ENCODE measurements at regions not wholly inside any gene's neighbourhood (a gene's known extent, or its start where the extent isn't known, plus 50 kb on each side); places are given as distances from the start of the nearest gene placed in this dataset.

DNA sequence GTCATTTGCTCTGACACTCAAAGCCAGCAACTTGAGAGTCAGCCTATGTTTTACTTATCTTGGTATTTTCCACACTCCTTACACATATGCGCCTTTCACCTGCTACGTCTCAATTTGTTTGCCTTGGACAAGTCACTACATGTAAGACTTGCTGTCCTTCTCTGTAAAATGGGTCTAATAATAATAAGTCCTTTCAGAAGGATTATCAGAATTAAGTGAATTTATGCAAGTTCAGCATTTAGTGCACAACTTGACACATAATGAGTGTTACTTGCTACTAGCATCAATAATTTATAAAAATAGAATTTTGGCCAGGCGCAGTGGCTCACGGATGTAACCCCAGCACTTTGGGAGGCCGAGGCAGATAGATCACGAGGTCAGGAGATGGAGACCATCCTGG is 71.1 kb upstream of the UBL3 start:
- TF ChIP-seq POLR2AphosphoS5 (IDR thresholded peaks at IDR 0.05; ENCODE audit: low read depth, low read length) (no peak), YY1 (IDR thresholded peaks at IDR 0.05; ENCODE audit: low read depth, low read length) (no peak)
- TF ChIP-seq, protein P1, sequence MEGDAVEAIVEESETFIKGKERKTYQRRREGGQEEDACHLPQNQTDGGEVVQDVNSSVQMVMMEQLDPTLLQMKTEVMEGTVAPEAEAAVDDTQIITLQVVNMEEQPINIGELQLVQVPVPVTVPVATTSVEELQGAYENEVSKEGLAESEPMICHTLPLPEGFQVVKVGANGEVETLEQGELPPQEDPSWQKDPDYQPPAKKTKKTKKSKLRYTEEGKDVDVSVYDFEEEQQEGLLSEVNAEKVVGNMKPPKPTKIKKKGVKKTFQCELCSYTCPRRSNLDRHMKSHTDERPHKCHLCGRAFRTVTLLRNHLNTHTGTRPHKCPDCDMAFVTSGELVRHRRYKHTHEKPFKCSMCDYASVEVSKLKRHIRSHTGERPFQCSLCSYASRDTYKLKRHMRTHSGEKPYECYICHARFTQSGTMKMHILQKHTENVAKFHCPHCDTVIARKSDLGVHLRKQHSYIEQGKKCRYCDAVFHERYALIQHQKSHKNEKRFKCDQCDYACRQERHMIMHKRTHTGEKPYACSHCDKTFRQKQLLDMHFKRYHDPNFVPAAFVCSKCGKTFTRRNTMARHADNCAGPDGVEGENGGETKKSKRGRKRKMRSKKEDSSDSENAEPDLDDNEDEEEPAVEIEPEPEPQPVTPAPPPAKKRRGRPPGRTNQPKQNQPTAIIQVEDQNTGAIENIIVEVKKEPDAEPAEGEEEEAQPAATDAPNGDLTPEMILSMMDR (IDR thresholded peaks at IDR 0.05; ENCODE audit: control extremely low read depth in 1 of 3, insufficient read depth in 1 of 3, low read depth in 1 of 3, low read length in 3 of 3) = no peak
